Hepatocyte (in vitro differentiated cells): ENCODE measurements at regions not wholly inside any gene's neighbourhood (a gene's known extent, or its start where the extent isn't known, plus 50 kb on each side); places are given as distances from the start of the nearest gene placed in this dataset.

ENCODE experiments used
- DNase-seq: peaks from one replicate; pipeline ENCODE4 v3.0.0-alpha.2; 2016; ENCODE audit warnings: low spot score
- H2AFZ ChIP-seq: fragments of 200-600 bp; sonication (generic); 2 replicates; pipeline ENCODE4 v1.6.0; 2016; ENCODE audit warnings: antibody characterized with exemption, mild to moderate bottlenecking
- H3K27ac ChIP-seq: fragments of 200-600 bp; sonication (generic); 2 replicates; pipeline ENCODE4 v1.5.1; 2016; ENCODE audit warnings: mild to moderate bottlenecking
- H3K27me3 ChIP-seq: fragments of 200-600 bp; sonication (generic); 2 replicates; pipeline ENCODE4 v1.6.1; 2016
- H3K36me3 ChIP-seq: fragments of 200-600 bp; sonication (generic); replicated peaks from 2 replicates; pipeline ENCODE4 v1.5.1; 2016; ENCODE audit warnings: low read depth; ENCODE audit not compliant: insufficient read depth
- H3K4me1 ChIP-seq: fragments of 200-600 bp; sonication (generic); 2 replicates; pipeline ENCODE4 v1.5.1; 2016; ENCODE audit warnings: mild to moderate bottlenecking, moderate library complexity; ENCODE audit not compliant: insufficient read depth
- H3K4me2 ChIP-seq: fragments of 200-600 bp; sonication (generic); 2 replicates; pipeline ENCODE4 v1.6.0; 2016
- H3K4me3 ChIP-seq: fragments of 200-600 bp; sonication (generic); 2 replicates; pipeline ENCODE4 v1.5.1; 2016; ENCODE audit warnings: mild to moderate bottlenecking
- H3K79me2 ChIP-seq: fragments of 200-600 bp; sonication (generic); 2 replicates; pipeline ENCODE4 v1.6.0; 2017; ENCODE audit warnings: mild to moderate bottlenecking
- H3K9me2 ChIP-seq: fragments of 200-600 bp; sonication (generic); replicated peaks from 2 replicates; pipeline ENCODE4 v1.6.0; 2017; ENCODE audit warnings: mild to moderate bottlenecking; ENCODE audit not compliant: insufficient read depth
- H3K9me3 ChIP-seq: fragments of 200-600 bp; sonication (generic); 2 replicates; pipeline ENCODE4 v1.5.1; 2016; ENCODE audit warnings: low read depth, mild to moderate bottlenecking
- H4K20me1 ChIP-seq: fragments of 200-600 bp; sonication (generic); 2 replicates; pipeline ENCODE4 v1.6.0; 2016; ENCODE audit warnings: mild to moderate bottlenecking; ENCODE audit not compliant: insufficient read depth, poor library complexity, severe bottlenecking
- EZH2 ChIP-seq: fragments of 200-600 bp; sonication (generic); IDR thresholded peaks from 2 replicates; pipeline ENCODE4 v1.6.1; 2016; ENCODE audit warnings: antibody characterized with exemption, mild to moderate bottlenecking, borderline replicate concordance
- EZH2phosphoT487 ChIP-seq: fragments of 200-600 bp; sonication (generic); IDR thresholded peaks from one replicate; pipeline ENCODE4 v1.6.1; 2018; ENCODE audit warnings: antibody characterized with exemption, mild to moderate bottlenecking, low read depth, moderate library complexity; ENCODE audit not compliant: unreplicated experiment, severe bottlenecking
- WGBS: methylation state at CpG from one replicate; pipeline ENCODE4 v1.1.6; 2016; ENCODE audit warnings: low lambda C conversion rate; ENCODE audit errors: missing lambda C conversion rate; 5-methylcytosine and 5-hydroxymethylcytosine counted together
- TF ChIP-seq, protein P1 (sequence below): fragments of 200-600 bp; sonication (generic); IDR thresholded peaks from 2 replicates; pipeline ENCODE4 v1.5.1; 2016; ENCODE audit warnings: antibody characterized with exemption, mild to moderate bottlenecking; ENCODE audit not compliant: poor library complexity

DNA sequence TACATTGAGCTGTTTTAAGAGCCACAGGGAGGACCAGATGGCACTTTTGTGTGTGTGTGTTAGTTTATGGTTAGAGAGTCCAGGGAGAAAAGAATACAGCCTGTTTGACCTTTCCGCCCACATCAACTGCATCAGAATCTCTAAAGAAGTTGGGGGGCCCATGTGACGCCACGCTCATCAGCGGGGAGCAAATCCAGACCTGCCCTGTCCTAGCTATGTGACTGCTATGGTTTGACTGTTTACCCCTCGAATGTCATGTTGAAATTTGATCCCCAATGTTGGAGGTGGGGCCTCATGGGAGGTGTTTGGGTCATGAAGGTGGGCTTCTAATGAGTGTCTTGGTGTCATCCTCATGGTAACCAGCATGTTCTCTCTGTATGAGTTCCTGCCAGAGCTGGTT lies 128.0 kb downstream of the ADRA2A start:
- Histone ChIP-seq H3K4me2 (no peak overlapping the region), H3K36me3 (no peaks in the 10 kb centered on the region), H3K27me3 (no peaks in the 10 kb centered on the region), H3K4me1 (no peaks in the 10 kb centered on the region), H3K27ac (no peak overlapping the region), H3K9me3 (no peaks in the 10 kb centered on the region), H3K4me3 (no peak overlapping the region), H3K9me2 (no peaks in the 10 kb centered on the region), H2AFZ (no peak overlapping the region), H4K20me1 (no peaks in the 10 kb centered on the region), H3K79me2 (no peaks in the 10 kb centered on the region)
- TF ChIP-seq, protein P1, sequence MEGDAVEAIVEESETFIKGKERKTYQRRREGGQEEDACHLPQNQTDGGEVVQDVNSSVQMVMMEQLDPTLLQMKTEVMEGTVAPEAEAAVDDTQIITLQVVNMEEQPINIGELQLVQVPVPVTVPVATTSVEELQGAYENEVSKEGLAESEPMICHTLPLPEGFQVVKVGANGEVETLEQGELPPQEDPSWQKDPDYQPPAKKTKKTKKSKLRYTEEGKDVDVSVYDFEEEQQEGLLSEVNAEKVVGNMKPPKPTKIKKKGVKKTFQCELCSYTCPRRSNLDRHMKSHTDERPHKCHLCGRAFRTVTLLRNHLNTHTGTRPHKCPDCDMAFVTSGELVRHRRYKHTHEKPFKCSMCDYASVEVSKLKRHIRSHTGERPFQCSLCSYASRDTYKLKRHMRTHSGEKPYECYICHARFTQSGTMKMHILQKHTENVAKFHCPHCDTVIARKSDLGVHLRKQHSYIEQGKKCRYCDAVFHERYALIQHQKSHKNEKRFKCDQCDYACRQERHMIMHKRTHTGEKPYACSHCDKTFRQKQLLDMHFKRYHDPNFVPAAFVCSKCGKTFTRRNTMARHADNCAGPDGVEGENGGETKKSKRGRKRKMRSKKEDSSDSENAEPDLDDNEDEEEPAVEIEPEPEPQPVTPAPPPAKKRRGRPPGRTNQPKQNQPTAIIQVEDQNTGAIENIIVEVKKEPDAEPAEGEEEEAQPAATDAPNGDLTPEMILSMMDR = no peak
- TF ChIP-seq EZH2 = no peak
- TF ChIP-seq EZH2phosphoT487 = no peak
- no peak for DNase-seq
- WGBS = 73% methylated on average over 5 of the region's 5 CpGs

DNA sequence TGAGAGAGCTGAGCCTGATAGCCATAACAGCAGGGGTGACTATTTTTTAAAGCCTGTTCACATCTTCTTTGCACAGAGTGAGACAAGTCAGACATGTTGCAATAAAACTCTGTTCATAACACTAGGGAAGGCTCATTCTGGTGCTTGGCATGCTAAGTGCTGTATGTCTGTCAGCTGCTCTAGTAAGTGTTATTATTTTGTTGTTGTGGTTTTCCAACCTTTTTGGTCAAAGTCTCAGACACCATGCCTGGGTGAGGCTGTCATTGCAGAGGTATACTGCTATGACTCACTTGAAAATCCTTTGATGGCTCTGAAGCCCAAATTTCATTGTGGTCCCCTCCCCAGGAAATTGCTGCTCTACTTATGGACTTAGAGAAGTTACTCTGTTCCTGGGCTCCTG lies 129.7 kb downstream of the ADRA2A start:
- no peak for TF ChIP-seq EZH2
- TF ChIP-seq EZH2phosphoT487 = no peak
- TF ChIP-seq, protein P1 = no peak
- H2AFZ ChIP-seq = no peak overlapping the region
- H3K9me2 ChIP-seq = no peaks in the 10 kb centered on the region
- no peak overlapping the region for H3K27ac ChIP-seq
- no peak overlapping the region for H3K4me2 ChIP-seq
- H3K4me3 ChIP-seq = no peak overlapping the region
- no peaks in the 10 kb centered on the region for H3K9me3 ChIP-seq
- no peaks in the 10 kb centered on the region for H3K27me3 ChIP-seq
- no peaks in the 10 kb centered on the region for H3K4me1 ChIP-seq
- H3K79me2 ChIP-seq = no peaks in the 10 kb centered on the region
- no peak for DNase-seq
- no peaks in the 10 kb centered on the region for H3K36me3 ChIP-seq
- no peaks in the 10 kb centered on the region for H4K20me1 ChIP-seq

DNA sequence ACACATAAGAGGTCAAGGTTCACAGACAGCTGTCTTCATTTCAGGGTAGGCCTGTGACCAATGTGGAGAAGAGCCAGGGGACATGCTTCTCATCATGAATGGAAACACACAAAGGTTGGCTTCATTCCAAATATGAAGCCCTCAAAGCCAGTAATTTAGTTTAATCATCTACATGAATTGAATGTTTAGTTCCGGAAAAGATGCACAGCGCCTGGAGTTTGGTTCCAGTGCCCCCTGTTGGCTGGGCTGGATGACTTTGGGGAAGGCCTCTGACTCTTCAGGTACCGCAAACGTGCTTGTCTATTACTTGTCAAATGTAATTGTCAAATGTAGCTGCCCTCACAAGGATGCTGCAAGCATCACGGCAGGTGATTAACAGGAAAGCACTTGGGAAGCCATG lies 130.7 kb downstream of the ADRA2A start:
- Histone ChIP-seq H3K27ac (no peak overlapping the region), H3K4me1 (no peaks in the 10 kb centered on the region), H3K4me3 (no peak overlapping the region), H3K36me3 (no peaks in the 10 kb centered on the region), H3K9me2 (no peaks in the 10 kb centered on the region), H3K9me3 (no peaks in the 10 kb centered on the region), H3K79me2 (no peaks in the 10 kb centered on the region), H3K27me3 (no peaks in the 10 kb centered on the region), H3K4me2 (no peak overlapping the region), H2AFZ (no peak overlapping the region), H4K20me1 (no peaks in the 10 kb centered on the region)
- TF ChIP-seq, protein P1 = no peak
- TF ChIP-seq EZH2phosphoT487 (no peak), EZH2 (no peak)
- no peak for DNase-seq
- WGBS = 71% methylated on average over 5 of the region's 5 CpGs

DNA sequence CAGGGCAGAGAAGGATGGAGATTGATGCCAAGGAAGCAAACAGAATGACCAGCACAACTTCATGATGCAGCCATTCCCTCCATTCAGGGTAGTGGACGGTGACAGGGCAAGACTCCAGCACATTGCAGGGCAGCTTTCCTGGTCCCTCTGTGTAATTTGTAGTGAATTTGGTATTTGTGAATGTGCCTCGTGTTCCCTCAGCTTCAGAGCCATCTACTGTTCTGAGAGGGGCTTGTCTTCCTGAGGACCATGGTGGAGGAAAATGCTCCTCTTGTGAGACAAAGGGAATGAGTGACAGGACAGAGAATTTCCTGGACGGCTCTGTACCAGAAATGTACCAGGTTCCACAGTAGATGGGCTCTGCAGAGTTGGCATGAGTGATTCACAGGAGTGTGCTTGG lies 132.1 kb downstream of the ADRA2A start:
- H3K36me3 ChIP-seq = no peaks in the 10 kb centered on the region
- no peaks in the 10 kb centered on the region for H3K9me2 ChIP-seq
- H3K79me2 ChIP-seq = no peaks in the 10 kb centered on the region
- no peak overlapping the region for H3K27ac ChIP-seq
- 76% methylated on average over 3 of the region's 3 CpGs for WGBS
- no peaks in the 10 kb centered on the region for H3K27me3 ChIP-seq
- no peaks in the 10 kb centered on the region for H3K4me1 ChIP-seq
- H3K4me3 ChIP-seq = no peak overlapping the region
- TF ChIP-seq, protein P1 = no peak
- TF ChIP-seq EZH2phosphoT487 = no peak
- TF ChIP-seq EZH2 = no peak
- no peaks in the 10 kb centered on the region for H3K9me3 ChIP-seq
- no peaks in the 10 kb centered on the region for H4K20me1 ChIP-seq
- H2AFZ ChIP-seq = no peak overlapping the region
- no peak overlapping the region for H3K4me2 ChIP-seq
- DNase-seq = no peak
